Ecto neural progenitor cell (in vitro differentiated cells): ENCODE measurements at regions not wholly inside any gene's neighbourhood (a gene's known extent, or its start where the extent isn't known, plus 50 kb on each side); places are given as distances from the start of the nearest gene placed in this dataset.

Source experiments
- DNase-seq: peaks from one replicate; pipeline ENCODE4 v3.0.0-alpha.2; 2018; ENCODE audit warnings: low spot score

DNA sequence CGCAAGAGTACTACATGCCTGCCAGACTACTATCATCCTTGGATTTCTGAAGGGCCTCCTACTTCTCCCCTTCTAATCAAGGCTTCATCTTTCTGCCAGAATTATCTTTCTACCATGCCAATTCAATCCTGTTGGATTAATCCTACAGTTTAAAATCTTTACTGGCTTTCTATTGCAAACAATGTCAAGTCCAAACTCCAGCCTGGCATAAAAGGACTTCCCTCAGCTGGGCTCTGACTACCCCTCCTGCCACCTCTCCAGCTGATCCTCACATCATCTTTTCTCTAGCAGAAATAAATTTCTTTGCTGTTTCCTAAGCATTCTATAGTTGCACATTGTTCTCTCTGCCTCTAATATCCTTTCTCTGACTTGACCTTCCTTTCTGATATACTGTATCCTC, 119.7 kb upstream of the RAD23B start:
- no peak for DNase-seq

DNA sequence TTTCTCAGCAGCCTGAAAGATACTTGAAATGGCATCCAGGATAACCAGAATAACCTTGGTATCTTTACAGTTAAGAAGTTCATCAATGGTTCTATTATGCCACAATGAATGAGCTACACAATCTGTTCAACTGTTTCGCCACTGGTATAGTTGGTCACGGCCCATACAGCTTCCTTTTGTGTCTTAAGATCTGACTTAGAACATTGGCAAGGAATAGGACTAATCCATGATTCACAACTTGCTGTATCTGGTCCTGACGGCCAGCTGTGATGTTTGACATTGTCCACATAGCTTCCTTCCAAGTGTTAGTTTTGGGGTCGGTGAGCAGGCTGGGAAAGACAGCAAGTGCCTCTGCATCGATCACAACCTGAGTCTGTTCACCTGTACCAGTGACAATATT, 113.3 kb upstream of the RAD23B start:
- no peak for DNase-seq

DNA sequence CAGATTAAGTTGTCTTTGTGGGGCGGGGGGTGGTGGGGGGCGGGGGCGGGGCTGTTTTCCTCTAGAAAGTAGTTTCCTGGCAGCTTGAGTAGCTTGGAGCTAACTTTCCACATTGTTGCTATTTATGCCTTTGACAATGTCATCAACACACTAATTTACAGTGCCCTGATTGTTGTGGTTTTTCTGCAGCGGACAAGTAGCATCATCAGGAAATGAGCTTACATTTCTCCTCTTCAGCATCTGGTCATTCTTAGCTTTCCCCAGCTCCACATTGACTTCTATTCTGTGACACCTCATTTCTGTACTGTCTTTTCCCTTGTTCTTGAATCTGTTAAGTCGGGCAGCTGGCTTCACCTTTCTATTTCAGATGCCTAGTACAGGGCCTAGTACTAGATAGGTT, 112.3 kb upstream of the RAD23B start:
- DNase-seq = no peak

DNA sequence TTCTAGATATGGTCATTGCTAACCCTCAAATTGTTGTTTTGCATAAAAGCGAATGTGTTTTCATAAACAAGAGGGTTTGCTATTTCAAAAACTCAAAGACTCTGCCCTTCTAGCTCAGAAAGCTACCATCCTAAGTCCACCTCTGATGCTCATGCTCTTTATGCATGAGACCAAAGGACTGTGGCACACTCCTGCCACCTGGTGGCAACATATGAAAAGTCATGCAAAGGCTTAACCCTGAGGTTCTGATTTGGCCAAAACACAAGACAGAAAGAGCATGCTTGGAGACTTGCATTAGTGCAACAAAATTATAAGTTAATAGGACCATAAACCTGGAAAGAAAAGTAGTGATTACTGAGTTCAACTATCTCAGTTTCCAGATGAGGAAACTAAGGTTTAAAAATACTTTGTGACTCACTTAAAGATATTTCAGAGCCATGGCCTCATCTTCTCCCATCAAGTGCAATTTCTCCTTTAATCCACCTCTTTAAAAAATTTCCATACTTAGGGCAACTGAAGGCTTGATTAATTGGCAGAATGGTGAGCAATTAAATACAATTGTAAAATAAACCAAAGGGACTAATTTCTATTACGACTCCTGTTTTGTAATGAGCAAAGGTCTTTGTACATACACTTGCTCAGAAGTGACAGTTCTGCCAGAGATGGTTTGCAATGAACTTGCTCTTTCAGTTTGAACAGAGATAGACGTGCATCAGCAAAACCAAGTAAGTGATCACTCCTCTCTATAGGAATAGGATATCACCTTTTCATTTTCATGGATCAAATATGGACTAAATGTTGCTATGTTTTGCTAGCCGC, 110.7 kb upstream of the RAD23B start:
- peak; percentile 75 for DNase-seq

DNA sequence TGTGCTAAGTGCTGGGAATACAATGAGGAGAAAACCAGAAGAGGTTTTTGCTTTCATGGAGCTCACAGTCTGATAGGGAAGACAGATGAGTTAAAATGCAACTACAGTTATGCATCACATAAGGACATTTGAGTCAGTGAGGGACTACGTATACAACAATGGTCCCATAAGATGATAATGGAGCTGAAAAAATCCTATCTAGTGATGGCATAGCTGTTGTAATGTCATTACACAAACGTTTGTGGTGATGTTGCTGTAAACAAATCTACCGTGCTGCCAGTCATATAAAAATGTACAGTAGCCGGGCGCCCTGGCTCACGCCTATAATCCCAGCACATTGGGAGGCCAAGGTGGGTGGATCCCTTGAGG, 110.1 kb upstream of the RAD23B start:
- DNase-seq = no peak

DNA sequence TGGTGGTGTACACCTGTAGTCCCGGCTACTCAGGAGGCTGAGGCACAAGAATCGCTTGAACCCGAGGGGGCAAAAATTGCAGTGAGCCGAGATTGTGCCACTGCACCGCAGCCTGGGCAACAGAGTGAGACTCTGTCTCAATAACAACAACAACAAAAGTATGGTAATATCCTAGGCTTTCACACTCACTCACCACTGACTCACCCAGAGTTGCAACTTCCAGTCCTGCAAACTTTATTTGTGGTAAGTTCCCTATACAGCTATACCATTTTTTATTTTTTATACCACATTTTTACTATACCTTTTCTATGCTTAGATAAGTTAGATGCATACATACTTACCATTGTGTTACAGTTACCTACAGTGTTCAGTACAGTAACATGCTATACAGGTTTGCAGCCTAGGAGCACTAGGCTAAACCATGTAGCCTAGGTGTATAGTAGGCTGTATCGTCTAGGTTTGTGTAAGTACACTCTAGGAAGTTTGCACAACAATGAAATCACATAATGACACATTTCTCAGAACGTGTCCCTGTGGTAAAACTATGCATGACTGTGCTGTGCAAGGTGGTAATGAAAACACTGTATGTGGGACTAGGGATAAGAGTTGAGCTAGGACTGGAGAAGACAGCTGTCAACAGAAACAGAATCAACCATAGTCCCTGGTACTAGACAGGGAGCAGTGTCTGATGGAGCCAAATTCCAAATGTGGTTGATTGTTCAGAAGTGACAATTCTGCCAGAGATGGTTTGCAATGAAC, 109.5 kb upstream of the RAD23B start:
- no peak for DNase-seq

DNA sequence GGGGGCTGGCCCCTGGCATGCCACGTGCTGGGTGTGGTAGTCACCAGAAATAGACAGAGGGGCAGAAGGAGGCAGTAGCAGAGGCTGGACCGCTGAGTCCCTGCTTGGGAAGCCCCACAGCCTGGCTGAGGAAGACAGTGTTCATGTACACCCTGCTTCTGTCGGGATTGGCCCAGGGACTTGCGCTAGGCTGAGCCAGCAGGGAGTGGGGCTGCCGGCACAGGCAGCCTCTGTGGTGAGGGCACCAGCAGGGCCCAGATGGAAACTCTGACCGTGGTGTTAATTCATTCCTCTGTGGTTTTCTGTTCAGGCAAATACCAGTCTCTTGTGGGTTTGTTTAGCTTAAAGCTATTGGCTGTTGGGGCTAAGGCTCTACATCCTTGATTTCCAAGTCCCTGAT, 108.6 kb upstream of the RAD23B start:
- DNase-seq = no peak

DNA sequence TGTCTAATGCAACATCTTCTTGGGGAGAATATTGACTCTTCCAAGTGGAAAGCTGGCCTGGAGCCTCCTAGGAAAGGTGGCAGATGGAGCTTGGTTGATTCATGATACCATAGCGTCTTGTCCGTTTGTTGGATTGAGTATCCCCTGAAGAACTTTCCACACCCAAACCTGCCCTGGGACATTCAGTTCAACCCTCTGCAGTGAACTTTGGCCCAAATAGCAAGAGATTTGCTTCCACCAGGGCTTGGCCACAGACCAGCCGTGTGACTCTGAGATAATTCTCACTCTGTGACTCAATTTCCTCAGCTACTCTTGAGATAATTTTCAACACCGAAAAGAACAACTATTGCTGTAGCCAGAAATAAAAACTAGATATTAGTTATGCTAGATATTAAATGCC, 108.0 kb upstream of the RAD23B start:
- DNase-seq = no peak

DNA sequence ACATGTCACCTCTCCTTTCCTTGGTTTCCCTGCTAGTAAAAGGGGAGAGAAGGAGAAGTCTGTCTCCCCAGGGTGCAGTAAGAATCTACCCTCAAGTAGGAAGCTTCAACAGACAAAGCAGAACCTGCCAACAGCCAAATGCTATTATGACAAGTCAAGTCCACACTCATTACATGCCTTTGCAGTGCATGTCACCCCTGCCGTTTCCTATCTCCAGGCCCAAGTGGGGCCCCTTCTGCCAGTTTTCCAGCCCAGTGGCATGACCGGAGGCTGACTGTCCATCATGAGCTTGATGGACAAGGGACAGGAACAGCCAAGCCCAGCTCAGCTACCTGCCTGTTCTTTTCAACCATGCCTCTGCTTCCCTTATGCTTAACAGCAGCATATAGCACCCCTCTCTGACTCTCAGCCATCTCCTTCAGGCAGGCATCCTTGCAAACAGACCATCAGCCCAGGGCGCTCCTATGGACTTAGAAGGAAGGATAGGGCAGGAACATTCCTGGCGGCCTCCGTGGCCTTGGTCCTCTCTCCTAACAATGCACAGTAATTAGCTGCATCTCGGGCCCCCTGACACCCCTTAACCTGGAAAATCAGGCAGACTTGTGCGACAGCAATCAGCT, 107.2 kb upstream of the RAD23B start:
- DNase-seq = no peak

DNA sequence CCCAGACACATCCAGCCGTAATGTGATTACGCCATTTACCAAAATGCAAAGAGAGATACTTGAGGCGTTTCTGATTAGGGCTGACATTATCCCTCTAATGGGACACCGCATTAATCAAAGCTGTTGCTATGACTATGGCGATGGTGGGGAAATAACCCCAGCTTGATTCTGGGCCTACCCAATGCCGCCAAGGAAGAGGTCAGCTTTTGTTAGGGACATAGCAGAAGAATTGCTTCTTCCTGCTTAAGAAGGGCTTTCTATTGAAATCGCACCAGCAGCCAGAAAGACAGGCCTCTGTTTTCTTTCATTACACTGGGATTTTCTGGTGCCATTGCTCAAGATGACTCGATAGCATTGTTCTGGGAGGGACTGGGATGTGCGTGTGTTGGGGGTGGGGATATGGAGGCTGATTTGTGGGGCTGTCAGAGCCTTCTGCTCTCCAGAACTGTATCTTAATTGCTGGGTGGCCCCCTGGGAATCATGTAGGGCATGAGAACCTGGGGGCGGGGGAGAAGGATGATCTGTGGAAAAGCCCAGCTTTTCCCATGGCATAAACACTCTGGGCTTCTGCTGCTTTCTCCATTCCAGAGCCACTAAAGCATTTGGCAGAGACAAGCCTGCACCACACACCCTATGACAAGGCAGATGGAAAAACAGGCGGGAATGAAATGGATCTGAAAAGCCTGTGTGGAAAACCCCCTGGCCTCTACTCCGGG, 106.5 kb upstream of the RAD23B start:
- DNase-seq = peak; percentile 54

DNA sequence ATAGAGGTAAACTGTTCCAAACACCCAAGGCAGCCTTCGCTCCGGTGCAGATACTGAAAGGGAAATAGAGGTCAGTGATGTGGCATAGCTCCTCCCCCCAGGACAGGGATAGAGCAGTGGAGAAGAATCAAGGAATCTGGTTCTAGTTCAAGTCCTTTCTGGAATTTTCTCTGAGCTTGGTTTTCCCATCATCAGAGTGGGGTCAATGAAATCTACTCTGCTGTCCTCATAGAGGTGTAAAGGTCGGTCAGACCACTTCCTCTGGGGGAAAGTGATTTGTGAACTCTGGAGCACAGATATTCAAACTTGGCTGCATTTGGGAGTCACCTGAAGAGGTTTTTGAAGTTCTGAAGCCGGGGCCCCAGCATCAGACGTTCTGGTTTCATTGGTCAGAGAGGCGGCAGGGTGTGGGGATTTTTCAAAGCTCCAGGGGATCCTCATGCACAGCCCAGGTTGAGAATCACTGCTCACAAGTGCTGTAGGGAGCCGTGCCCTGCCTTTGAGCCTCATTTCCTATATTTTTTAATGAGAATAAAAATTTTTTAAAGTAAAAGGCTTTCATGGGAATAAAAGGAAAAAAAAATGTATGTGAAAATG, 105.7 kb upstream of the RAD23B start:
- DNase-seq = no peak

DNA sequence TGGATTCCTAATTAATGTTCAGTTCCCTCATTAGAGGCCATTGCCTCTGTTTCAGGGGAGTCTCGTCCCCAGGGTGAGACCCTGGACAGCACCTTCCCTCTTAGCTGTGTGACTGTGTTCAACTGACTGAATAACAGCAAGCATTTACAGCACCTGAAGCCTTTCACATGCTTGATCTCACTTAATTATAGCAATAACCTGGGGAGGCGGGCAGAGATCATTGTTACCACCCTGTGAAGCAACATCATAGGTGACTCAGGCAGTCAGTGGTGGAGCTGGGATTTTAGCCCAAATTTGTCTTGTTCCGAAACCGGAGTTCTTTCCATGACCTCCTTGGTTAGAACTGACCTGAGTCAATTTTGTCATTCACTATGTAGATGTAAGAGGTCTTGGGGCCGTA, 105.2 kb upstream of the RAD23B start:
- DNase-seq = no peak

DNA sequence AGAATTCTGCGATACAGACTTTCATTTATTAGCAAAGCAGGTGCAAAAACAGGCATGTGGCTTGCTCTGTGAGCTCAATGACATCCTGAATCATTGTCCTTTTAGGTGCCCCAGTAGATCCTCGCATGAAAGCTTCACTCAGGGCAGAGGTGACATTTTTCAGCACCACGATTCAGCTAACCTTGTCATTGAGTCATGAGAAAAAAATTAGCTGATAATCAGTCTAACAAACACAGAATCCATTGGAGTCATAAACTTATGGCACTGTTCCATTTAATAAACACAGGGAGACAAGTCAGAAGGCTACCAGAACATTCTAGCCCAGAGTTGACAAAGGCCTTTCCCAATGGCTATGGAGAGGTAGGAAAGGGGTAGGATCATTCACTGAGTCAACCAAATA, 104.8 kb upstream of the RAD23B start:
- DNase-seq = no peak

DNA sequence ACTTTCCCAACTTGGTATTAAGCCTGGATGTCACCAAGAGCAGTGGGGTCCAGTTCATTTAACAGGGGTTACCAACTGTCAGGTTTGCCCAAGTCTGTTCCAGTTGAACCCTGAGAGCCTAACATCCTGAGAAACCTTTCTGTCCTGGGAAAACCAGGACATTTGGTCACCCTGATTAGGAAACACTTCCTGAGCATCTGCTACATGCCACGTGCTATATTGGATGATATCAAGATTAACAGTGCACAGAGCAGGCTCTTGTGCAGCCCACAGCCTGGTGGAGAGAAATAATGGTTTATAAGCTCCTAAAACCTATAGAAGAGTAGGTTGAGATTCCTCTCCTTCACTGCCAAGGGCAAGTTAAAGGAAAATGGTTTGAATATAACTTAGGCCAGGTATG, 102.9 kb upstream of the RAD23B start:
- DNase-seq = no peak

DNA sequence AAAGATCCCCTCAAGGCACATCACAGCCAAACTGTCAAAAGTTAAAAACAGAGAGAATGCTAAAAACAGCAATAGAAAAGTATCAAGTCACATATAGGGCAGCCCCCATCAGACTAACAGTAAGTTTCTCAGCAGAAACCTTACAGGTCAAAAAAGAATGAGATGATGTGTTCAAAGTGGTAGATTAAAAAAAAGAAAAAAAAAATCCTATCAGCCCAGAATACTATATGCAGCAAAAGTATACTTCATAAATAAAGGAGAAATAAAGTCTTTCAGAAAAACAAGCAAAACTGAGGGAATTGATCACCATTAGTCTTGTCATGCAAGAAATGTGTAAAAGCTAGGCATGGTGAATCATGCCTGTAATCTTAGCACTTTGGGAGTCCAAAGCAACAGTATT, 99.9 kb upstream of the RAD23B start:
- DNase-seq = no peak

DNA sequence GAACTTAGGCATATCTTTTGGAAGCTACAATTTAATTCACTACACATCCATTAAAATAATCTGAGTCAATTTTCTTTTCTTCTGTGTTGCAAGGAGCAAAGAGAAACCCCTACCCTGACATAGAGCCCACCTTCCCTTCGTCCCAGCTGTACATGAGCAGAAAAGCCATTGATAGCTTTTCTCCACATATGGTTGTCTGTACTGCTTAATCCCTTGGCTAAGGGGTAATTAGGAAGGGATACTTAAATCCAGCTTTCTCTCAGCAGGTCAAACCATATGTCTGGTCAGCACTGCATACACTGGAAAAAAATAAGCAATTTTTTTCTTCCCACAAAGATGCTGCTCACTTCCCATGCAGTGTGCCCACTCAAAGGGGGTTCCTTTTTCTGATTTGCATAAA, 94.7 kb upstream of the RAD23B start:
- DNase-seq = no peak

DNA sequence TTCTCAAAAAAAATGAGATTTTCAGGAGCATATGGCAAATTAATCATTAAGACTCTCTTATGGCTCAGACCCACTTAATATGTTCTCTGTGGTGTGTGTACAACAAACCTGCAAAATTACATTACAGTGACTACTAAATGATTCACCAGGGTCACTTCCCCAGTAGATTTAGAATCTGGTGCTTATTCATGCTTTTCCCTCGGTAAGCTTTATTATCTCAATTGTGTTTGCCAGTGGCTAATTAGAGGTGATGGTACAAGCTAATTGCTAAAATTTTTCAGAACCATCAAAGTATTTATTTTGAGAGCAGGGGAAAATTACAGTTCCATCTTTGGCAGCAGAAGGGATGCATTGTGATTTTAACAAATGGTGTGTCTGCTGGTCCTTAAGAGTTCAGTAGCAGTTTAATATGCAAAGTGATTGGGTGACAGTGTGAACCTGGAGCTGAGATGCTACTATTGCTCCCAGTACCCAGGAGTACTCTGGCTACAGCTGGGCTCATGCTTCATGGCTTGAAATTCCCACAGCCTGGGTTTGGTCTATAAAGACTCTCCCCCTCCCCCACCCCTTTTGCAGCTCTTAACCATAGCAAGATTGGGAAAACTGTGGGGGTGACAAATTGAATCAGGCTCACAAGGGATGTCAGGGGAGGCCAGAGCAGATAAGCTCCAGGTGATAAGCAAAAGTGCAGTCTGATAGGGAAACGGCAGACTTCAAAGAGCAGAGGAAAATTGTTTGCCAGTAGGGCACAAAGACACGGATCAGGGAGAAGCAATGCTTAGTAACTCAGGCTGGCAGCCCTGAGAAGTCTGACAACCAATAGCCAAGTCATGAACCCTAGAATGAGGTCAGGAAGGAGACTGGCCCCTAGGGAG, 92.8 kb upstream of the RAD23B start:
- DNase-seq = no peak

DNA sequence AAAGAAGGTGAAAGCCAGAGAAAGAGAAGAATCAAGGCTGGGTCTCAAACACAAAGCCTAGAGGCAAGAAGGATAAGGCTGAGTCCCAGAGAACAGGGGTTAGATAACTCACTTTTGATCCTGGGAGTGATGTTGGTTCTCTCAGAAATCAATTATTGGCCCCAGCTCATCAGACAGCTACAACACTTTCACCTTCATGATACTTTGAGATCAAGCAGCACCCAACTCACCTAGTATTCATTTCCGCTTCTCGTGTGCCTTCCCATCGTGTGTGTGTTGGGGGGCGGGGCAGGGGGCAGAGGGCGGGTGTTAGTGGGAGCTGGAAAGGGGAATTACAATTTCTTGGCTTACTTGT, 92.2 kb upstream of the RAD23B start:
- no peak for DNase-seq

DNA sequence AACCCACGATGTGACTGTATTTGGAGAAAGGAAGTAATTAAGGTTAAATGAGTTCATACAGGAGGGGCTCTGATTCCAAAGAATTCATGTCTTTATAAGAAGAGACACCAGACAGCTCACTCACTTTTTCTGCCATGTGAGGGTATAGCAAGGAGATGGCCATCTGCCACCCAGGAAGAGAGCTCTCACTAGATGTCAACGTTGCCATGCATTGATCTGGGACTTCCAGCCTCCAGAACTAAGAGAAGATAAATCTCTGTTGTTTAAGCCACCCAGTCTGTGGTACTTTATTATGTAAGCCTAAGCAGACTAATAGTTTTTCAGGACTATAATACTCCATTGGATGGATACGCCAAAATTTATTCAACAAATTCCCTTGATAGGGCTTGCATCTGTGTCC, 89.8 kb upstream of the RAD23B start:
- no peak for DNase-seq

DNA sequence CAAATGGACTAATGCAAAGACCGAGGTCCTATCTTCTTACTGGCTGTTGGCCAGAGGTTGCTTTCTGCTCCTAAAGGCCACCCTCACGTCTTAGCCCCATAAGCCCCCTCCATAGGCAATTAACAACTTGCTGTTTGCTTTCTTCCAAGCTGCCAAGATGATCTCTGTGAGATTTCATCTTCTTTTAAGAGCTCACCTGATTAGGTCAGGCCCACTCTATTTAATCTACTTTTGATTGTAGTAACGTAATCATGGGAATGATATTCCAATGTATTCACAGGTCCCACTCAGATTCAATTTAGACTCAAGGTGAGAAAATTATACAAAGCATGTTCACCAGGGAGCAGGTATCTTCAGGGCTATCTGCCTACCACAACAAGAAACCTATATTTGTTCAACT, 84.4 kb upstream of the RAD23B start:
- DNase-seq = no peak

DNA sequence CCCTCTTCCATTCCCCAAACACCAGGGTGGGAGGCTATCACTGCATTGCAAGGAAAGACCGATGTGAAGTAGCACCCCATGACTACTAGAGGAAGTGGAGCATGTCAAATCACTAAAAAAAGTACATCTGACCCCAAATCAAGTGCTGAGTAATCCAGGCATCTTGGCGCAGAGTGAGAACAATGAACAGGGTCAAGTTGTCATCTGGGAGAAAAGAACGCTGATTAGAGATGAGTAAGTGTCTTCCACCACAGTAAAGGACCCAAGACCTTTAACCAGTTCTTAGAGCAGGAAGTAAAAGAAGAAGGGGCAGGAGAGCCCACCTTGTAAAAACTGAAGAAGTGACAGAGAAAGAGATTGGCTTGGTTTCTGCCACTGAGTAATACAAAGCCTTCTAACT, 75.0 kb upstream of the RAD23B start:
- DNase-seq = no peak
